ENCODE measurements at regions not wholly inside any gene's neighbourhood (a gene's known extent, or its start where the extent isn't known, plus 50 kb on each side); places are given as distances from the start of the nearest gene placed in this dataset.

DNA sequence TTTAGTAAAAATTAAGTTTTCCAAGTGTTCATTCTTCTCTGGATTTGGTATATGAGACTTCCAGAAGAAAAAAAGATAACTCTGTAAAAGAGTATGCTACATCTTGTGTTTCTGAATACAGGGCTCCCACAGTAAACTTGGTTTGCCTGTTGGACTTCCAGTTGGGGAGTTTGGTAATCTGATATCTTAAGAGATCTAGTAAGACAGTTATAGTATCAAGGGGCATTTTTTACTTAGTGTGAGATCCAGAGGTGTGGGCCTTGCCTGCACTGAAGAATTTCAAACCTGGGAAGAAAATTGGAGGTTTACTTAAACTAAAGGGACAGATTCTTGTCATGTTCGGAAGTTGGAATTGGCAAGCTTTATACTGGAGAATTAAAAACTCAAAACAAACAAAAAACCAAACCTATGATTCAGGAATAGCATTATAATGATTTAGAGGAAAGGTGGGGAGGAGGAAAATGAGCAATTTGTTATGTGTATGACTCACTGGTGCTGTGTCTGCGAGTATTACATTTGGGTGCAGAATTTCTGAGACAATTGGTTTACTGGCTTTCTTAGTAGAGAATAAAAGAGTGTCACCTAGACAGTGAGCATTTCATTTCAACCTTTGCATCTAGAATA is 58.9 kb upstream of the ULK4 start:
- no peak overlapping the region for H4K5ac ChIP-seq (ENCODE audit: insufficient read length, low read depth, low read length)
- H3K4me1 Mint-ChIP-seq, result peaks cover 44 to 51% of the 10 kb centered on the region in 2 experiments
- H2AFZ ChIP-seq (ENCODE audit: low read length), result no peak overlapping the region

More for the DNA sequence above, 58.9 kb upstream of the ULK4 start:
- Mint-ChIP-seq H3K27me3 (ENCODE audit: low read depth) (no peaks in the 10 kb centered on the region), H3K4me3 (no peak overlapping the region), H3K9me3 (no peaks in the 10 kb centered on the region), H3K27ac (peak overlapping the region in 1 of 3 experiments; percentile 6; a peak in 2 of 7 replicates), H3K36me3 (ENCODE audit: insufficient read depth in 1 of 3, low read depth in 3 of 3) (no peaks in the 10 kb centered on the region)
- no peak overlapping the region for H3K27ac ChIP-seq (ENCODE audit: insufficient read length, low read depth, low read length)
- H3K79me1 ChIP-seq (ENCODE audit: insufficient read depth, low read depth, low read length, poor library complexity, severe bottlenecking), result peaks cover 8% of the 10 kb centered on the region
- no peak overlapping the region for H2BK5ac ChIP-seq (ENCODE audit: insufficient read length, low read length)
- H3K23me2 ChIP-seq (ENCODE audit: insufficient read length, low read depth, low read length, poor library complexity, severe bottlenecking), result no peaks in the 10 kb centered on the region
- TF ChIP-seq, protein P1, sequence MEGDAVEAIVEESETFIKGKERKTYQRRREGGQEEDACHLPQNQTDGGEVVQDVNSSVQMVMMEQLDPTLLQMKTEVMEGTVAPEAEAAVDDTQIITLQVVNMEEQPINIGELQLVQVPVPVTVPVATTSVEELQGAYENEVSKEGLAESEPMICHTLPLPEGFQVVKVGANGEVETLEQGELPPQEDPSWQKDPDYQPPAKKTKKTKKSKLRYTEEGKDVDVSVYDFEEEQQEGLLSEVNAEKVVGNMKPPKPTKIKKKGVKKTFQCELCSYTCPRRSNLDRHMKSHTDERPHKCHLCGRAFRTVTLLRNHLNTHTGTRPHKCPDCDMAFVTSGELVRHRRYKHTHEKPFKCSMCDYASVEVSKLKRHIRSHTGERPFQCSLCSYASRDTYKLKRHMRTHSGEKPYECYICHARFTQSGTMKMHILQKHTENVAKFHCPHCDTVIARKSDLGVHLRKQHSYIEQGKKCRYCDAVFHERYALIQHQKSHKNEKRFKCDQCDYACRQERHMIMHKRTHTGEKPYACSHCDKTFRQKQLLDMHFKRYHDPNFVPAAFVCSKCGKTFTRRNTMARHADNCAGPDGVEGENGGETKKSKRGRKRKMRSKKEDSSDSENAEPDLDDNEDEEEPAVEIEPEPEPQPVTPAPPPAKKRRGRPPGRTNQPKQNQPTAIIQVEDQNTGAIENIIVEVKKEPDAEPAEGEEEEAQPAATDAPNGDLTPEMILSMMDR (conservative IDR thresholded peaks at IDR 0.05), result no peak
- H3K56ac ChIP-seq (ENCODE audit: insufficient read length, low read depth, low read length), result no peak overlapping the region
- H2BK12ac ChIP-seq (ENCODE audit: insufficient read length, low read depth, low read length), result no peak overlapping the region
- H4K8ac ChIP-seq (replicated peaks; ENCODE audit: insufficient read length, low read depth, low read length), result no peak overlapping the region
- no peaks in the 10 kb centered on the region for H3K9me3 ChIP-seq (ENCODE audit: control insufficient read depth, low read depth, low read length)
- no peak overlapping the region for H3K18ac ChIP-seq (ENCODE audit: insufficient read length, low read depth, low read length)
- H2BK15ac ChIP-seq (ENCODE audit: low read depth, low read length), result no peak overlapping the region
- DNase-seq, result no peak
- H3T11ph ChIP-seq (ENCODE audit: low read length), result no peak overlapping the region
- no peaks in the 10 kb centered on the region for H4K20me1 ChIP-seq (ENCODE audit: control insufficient read depth, insufficient read depth, insufficient read length)
- no peak overlapping the region for H2AK5ac ChIP-seq (ENCODE audit: insufficient read length, low read length)
- H3K4me1 ChIP-seq (ENCODE audit: insufficient read depth, low read length), result peaks cover 8% of the 10 kb centered on the region; the same call in 1 of the 2 replicates
- H3K9ac ChIP-seq (ENCODE audit: extremely low read depth, insufficient read length, low read length), result no peak overlapping the region
- no peak overlapping the region for H2BK20ac ChIP-seq (ENCODE audit: low read depth, low read length, poor library complexity, severe bottlenecking)
- H3K4ac ChIP-seq (ENCODE audit: low read depth, low read length), result no peak overlapping the region
- H3K14ac ChIP-seq (ENCODE audit: insufficient read depth, low read length), result no peak overlapping the region
- H3K27me3 ChIP-seq (ENCODE audit: insufficient read depth, low read length), result no peaks in the 10 kb centered on the region
- no peak overlapping the region for H3K23ac ChIP-seq (ENCODE audit: insufficient read length, low read depth, low read length)
- WGBS (ENCODE audit: extremely low coverage, insufficient read length, low lambda C conversion rate), result no CpG with 5 or more reads among the region's 2 CpGs
- no peak overlapping the region for H3K4me2 ChIP-seq (ENCODE audit: insufficient read depth, insufficient read length, low read length)
- no peak overlapping the region for H2BK120ac ChIP-seq (ENCODE audit: low read depth, low read length, poor library complexity, severe bottlenecking)
- H4K91ac ChIP-seq (ENCODE audit: insufficient read length, low read depth, low read length), result no peak overlapping the region
- H3K79me2 ChIP-seq (ENCODE audit: insufficient read depth, low read length), result no peaks in the 10 kb centered on the region; the same call in 1 of the 2 replicates
